Right lobe of liver (tissue), 4 donors: ENCODE measurements at regions not wholly inside any gene's neighbourhood (a gene's known extent, or its start where the extent isn't known, plus 50 kb on each side); places are given as distances from the start of the nearest gene placed in this dataset.

Experiments used
- CTCF ChIP-seq, 4 donors: fragments of 200-600 bp in 3 of 4; fragments of 450-650 bp in 1 of 4; IDR thresholded peaks; one replicate each; pipeline versions ENCODE4 v1.5.1 to v1.8.0; 2016 to 2022; ENCODE audit warnings: antibody characterized with exemption in 4 of 4, mild to moderate bottlenecking in 2 of 4
- POLR2A ChIP-seq: fragments of 450-650 bp; IDR thresholded peaks from one replicate; pipeline ENCODE4 v1.6.1; 2017; ENCODE audit warnings: antibody characterized with exemption, mild to moderate bottlenecking
- donor health status: DM: no; HTN: no; CAD: no.
- donor health status: DM: no; HTN: no; CAD: no.
- donor health status: DM: no; HTN: yes; CAD: no.

- no peak for TF ChIP-seq CTCF (IDR thresholded peaks at IDR 0.05)
- no peak for TF ChIP-seq POLR2A
These were observed 234.1 kb upstream of the IRX5 start for GRCh38 chr16:54696522-54696921.
